Glomerular endothelial cell (primary cell): ENCODE measurements at regions not wholly inside any gene's neighbourhood (a gene's known extent, or its start where the extent isn't known, plus 50 kb on each side); places are given as distances from the start of the nearest gene placed in this dataset.
"Not testable (repeated sequence)": the region's sequence is repeated elsewhere in the genome, so short reads cannot be mapped to it uniquely, and the experiment has no call there.

Experiments used
- DNase-seq: peaks from one replicate; pipeline ENCODE4 v3.0.0-alpha.2; 2011; ENCODE audit warnings: low read depth, low spot score; ENCODE audit errors: extremely low read depth

DNA sequence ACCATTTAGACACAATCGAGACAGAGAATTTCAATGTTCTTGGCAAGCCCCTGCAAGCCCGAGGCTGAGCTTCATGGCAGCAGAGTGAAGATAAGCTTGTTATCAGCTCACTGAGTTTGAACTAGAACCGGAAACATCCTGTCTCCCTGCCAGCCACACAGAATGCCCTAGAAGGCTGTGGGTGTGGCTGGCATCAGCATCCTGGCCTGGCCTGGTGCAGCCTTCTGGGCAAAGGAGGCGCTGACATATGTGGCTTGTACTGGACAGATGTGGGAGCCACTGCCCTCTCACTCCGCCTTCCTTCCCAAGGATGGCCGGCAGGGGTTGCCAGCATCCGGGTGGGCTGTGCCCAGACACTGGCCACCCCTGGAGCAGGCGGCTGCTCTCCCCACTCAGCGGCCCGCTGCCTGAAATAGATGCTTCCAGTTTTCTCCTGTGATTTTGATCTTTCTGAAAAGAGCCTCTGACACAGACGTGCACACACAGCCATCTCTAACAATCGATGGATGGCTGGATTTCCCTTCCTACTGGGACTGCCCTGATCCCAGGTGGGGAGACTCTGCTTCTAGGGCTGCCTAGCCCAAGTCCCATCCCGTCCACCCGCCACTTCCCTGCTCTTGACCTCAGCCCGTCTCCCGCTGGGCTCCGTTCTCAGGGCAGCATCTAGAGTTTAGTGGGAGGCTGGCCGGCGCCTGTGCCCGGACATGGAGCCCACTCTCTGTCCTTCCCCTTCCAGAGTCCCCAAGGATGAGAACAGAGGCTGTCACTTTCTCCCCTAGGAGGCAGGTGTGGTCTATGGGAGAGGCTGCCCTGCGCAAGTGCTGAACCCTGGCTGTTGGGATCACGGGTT is 149.7 kb downstream of the CTTN start:
- DNase-seq, result no peak

DNA sequence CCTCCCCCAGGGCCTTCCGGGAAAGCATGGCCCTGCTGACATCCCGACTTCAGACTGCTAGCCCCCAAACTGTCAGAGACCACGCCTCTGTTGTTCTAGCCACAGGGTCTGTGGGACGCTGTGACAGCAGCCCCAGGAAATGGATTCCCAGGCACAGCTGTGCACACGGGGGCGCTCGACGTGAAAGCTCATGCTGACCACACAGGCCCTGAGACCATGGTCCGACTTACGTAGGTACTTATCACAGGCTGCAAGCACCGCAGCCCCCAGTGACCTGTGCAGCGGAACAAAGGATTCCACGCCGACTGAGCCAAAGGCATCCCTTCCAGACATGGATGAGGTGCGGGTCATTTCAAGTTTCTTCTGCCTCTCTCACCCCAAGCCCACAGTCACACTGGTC is 150.6 kb downstream of the CTTN start:
- no peak for DNase-seq

- no peak for DNase-seq
Measured at GRCh38 chr11:70549386-70549785, 151.1 kb downstream of the CTTN start.

GRCh38 chr11:70549796-70550195 is 151.5 kb downstream of the CTTN start:
- DNase-seq, result no peak

- no peak for DNase-seq
Measured at GRCh38 chr11:70550456-70551195, 152.3 kb downstream of the CTTN start.

- no peak for DNase-seq
Measured at GRCh38 chr11:70551351-70552166, 153.2 kb downstream of the CTTN start.

DNA sequence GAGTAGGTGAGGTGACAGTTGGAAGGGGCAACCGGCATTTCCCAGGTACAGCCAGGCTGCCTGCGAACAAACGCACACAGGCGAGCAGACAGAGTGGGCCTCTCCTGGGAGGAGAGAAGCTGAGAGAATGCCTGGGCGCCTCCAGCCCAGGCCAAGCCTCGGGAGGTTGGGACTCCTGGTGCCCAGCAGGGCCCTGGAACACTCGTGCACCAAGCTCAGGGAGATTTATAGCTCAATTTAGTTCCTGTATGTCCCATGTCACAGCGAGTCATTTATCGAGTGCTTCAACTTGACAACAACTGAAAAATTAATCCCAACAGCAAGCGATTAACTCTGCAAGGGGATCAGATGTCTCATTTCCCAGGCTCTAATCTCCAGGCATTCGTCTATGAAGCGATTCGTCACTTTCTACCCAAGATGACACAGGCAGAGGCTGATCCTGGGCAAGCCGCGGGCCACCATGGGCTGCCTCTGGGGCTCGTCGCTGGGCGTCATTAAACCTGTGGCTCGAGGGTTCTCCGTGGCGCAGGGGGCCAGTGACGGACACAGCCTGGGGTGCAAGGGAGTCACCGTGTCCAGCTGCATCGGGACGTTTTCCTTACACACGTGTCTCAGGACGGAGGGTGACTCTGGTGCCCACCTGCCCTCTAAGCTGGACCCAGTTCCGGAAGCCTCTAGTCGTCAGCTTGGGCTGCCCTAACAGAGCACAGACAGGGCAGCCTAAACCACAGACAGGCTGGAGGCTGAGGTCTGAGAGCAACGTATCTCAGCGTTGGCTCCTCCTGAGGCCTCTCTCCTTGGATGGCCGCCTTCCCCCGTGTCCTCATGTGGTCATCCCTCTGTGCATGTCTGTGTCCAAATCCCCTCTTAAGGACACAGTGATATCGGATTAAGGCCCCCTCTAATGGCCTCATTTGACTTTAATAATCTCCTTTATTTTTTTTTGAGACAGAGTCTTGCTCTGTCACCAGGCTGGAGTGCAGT is 154.1 kb downstream of the CTTN start:
- DNase-seq, result no peak

DNA sequence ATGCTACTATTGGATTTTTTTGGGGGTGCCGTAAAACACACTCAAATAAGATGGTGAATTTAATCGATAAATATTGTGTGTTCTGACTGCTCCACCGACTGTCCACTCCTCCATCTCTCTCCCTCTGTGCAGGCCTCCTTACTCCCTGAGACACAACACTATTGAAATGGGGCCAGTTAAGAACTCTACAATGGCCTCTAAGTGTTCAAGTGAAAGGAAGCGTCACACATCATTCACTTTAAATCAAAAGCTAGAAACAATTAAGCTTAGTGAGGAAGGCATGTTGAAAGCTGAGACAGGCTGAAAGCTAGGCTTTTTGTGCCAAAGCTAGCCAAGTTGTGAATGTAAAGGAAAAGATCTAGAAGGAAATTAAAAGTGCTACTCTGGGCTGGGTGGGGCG is 156.7 kb downstream of the CTTN start:
- DNase-seq, result no peak

DNA sequence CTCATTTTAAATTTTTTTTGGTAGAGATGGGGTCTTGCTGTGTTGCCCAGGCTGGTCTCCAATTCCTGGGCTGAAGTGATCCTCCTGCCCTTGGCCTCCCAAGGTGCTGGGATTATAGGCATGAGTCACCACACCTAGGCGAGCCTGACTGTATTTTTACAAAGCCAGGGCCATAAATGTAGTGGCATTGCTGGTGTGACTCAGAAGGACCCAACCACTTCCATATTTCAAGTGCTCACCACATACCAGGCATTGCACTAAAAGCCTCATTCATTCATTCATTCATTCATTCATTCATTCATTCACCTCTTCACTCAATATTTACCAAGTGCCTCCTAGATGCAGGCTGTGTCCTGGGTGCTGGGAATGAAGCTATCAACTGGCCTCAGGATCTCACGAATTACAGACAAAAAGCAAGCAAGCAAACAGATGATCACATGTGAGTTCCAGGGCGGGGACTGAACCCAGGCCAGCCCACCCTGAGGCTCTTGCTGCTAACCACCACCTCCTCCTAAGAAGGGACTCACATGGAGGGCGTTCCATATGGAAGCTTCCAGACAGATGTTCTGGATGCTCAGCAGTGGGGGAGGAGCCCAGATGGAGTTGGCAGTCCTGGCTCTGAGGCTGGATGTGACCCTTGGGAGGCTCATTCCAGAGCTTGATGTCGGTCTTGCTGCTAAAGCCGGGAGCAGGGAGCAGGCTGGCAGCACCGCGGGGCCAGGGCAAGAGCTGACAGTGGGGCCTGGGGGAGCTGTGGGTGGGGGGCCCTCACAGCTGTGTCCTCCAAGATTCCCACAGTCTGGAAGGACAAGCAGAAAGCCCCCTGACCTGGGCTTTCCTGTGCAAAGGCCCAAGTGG is 158.8 kb downstream of the CTTN start:
- DNase-seq, result no peak

DNA sequence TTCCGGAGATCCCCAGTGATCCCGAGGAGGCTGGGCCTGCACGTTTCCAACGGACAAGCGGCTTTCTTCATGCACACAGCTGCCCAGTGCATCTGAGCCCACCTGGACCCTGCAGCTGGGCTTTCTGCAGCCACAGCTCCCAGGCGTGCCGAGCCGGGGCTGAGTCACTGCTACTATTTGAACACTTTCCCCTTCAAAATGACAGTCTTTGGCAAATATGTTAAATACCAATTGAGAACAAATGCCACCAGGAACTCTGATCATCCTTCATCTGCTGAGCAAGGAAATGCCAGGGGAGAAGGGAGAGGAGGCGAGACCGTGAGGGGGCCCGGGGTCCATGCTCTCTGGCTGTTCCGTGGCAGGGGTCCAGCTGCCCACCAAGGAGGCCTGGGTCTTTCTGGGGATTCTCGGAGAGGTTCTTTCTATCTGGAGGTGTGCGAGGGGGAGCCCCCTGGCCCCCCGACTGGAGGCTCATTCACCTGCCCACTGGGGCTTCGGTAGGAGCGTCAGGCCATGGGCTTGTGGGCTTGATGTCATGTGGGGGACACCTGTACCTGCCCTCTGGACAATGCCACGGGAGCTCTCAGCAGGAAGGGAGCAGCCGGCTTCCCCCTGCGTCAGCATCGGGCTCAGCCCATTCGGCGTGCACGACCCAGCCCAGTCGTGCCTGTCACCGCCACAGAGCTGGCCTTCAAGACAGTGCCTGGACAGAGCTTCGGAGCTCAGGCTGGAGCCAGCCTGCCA is 159.6 kb downstream of the CTTN start:
- DNase-seq, result no peak

DNA sequence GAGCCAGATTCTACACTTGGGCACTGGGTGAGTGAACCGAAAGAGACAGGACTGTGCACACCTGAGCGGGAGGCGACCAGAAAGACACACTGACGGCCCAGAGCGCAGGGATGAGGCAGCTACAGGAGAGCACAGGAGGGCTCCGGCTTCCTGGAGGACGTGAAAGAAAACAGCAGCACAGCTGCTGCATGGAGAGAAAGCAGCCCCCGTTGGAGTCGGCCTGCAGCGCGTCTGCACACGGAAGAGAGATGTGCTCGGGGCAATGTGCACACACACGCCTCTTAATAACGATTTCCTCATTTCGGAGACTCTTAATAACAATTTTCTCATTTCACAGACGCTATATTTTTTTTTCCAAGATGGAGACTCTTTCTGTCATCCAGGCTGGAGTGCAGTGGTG is 160.4 kb downstream of the CTTN start:
- no peak for DNase-seq

DNA sequence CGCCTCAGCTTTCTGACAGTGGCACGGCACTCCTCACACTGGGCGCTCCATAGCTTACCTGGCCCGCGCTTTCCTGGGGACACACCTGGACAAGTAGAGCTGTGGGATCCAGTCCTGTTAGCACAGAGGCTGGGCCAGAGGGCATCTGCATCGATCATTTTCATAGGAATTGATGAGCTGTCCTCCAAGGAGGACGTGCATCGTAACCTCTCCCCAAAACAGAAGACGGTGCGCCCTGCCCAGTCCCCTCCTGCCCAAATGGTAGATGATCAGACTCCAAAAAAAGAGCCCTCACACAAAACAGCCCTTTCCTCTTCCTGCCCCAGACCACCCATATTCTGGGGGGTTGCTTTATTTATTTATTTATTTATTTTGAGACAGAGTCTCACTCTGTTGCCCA is 161.2 kb downstream of the CTTN start:
- DNase-seq, result no peak

- not testable (repeated sequence) for DNase-seq
Measured at GRCh38 chr11:70560621-70561020, 162.3 kb downstream of the CTTN start.

DNA sequence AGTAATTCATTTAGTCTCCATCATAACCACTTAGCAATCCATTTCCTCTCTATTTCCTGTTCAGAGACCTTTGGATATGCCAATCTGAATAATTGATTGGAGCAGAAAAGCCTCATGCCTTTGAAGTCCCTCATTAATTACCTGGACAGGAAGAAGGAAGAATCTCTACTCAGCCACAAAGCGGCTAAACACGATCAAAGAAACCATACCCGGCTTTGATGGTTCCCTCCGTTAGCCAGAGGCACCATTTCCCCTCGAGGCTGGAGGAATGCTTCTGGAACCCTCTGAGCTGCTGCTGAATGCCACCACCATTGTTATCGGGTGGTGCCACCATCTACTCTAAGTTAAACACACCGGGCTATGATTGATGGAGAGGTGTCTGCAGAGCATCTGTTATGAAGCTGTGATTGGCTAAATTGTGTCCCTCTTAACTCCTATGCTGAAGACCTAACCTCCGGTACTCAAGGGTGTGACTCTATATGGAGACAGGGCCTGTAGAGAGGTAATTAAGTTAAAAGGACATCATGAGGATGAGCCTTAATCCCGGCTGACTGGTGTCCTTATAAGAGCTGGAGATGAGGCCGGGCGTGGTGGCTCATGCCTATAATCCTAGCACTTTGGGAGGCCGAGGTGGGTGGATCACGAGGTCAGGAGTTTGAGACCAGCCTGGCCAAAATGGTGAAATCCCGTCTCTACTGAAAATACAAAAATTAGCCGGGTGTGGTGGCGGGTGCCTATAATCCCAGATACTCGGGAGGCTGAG is 168.6 kb downstream of the CTTN start:
- no peak for DNase-seq

DNA sequence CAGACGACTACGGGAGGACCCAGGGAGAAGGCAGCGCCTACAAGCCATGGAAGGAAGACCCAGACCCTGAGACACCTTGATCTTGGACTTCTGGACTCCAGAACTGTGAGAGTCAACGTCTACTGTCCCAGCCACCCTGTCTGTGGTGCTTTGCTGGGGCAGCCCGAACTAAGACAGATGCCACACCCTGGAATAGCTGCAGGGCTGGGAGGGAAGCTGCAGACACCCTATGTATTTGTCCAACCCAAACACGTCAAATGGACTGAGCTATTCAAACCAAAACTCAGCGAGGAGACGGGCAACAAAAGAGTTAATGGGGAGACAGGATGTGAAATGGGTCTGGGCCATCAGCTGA is 169.3 kb downstream of the CTTN start:
- no peak for DNase-seq

DNA sequence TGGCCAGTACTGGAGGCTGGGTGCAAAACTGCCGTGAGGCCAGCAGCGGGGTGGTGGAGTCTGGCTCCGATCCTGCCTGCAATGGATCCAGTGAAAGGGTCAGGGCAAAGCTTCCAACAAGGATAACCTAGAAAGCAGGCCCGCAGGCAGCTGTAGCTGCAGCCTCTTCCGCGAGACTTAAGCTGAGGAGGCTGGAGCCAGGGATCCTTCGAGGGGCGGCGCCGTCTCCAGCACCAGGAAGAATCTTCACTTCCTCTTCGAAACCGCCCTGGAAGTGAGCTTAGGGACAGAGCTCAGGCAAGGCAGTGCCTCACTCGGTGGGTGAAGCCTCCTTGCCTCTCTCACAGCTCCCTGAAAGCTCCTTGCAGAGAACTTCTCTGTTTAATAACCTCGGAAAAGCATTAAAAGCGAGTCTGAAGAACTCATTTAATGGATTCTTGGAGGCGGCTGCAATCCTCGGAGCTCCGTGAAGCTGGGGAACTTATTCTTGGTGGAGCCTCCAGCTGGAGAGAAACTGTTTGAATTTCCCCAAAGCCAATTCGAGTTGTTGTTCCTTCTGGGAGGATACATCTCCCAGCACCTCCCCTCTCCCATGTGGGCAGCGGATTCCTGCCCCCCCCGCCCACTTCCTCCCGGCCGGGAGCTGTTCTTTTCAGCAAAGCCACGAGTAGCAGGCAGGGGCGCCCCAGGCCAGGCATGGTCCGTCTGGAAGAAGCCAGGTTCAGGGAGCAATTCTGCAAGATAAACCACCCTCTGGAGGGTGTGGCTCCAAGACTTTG is 169.9 kb downstream of the CTTN start:
- DNase-seq, result no peak
